ENCODE measurements at regions not wholly inside any gene's neighbourhood (a gene's known extent, or its start where the extent isn't known, plus 50 kb on each side); places are given as distances from the start of the nearest gene placed in this dataset.

GRCh38 chr1:30607723-30608122 is 115.7 kb downstream of the MATN1 start:
- DNase-seq, result no peak

- no peak for DNase-seq
These were observed 117.2 kb downstream of the MATN1 start for GRCh38 chr1:30606166-30606565.

- DNase-seq, result no peak
These were observed 117.9 kb downstream of the MATN1 start for GRCh38 chr1:30605441-30605920.

- DNase-seq, result no peak
These were observed 118.5 kb downstream of the MATN1 start for GRCh38 chr1:30604801-30605440.

- DNase-seq, result no peak
These were observed 120.1 kb downstream of the MATN1 start for GRCh38 chr1:30603081-30603858.

GRCh38 chr1:30601316-30602085 is 121.9 kb downstream of the MATN1 start:
- no peak for DNase-seq

- no peak for DNase-seq
These were observed 122.7 kb downstream of the MATN1 start for GRCh38 chr1:30600706-30601105.

GRCh38 chr1:30600258-30600657 is 123.1 kb downstream of the MATN1 start:
- no peak for DNase-seq

GRCh38 chr1:30599721-30600120 is 123.7 kb downstream of the MATN1 start:
- DNase-seq, result no peak

- DNase-seq, result no peak
These were observed 124.7 kb downstream of the MATN1 start for GRCh38 chr1:30598571-30599114.

GRCh38 chr1:30597711-30598110 is 125.7 kb downstream of the MATN1 start:
- no peak for DNase-seq

- DNase-seq, result no peak
These were observed 126.5 kb downstream of the MATN1 start for GRCh38 chr1:30596891-30597290.

GRCh38 chr1:30596470-30596869 is 126.9 kb downstream of the MATN1 start:
- no peak for DNase-seq

GRCh38 chr1:30589083-30589482 is 134.3 kb downstream of the MATN1 start:
- no peak for DNase-seq

- DNase-seq, result no peak
These were observed 134.9 kb downstream of the MATN1 start for GRCh38 chr1:30588311-30589073.

GRCh38 chr1:30586671-30587070 is 136.7 kb downstream of the MATN1 start:
- DNase-seq, result no peak

GRCh38 chr1:30579580-30579979 is 143.8 kb downstream of the MATN1 start:
- DNase-seq, result no peak

GRCh38 chr1:30575066-30575465 is 148.3 kb downstream of the MATN1 start:
- DNase-seq, result no peak

- no peak for DNase-seq
These were observed 151.2 kb downstream of the MATN1 start for GRCh38 chr1:30572192-30572591.

GRCh38 chr1:30571380-30571779 is 152.0 kb downstream of the MATN1 start:
- DNase-seq, result no peak

- DNase-seq, result no peak
These were observed 154.0 kb downstream of the MATN1 start for GRCh38 chr1:30569384-30569783.

- no peak for DNase-seq
These were observed 160.8 kb downstream of the MATN1 start for GRCh38 chr1:30562559-30562958.

- DNase-seq, result no peak
These were observed 171.8 kb downstream of the MATN1 start for GRCh38 chr1:30551603-30552002.
